Motor neuron (in vitro differentiated cells): ENCODE measurements at regions not wholly inside any gene's neighbourhood (a gene's known extent, or its start where the extent isn't known, plus 50 kb on each side); places are given as distances from the start of the nearest gene placed in this dataset.

Experiments used
- ATAC-seq, 8 experiments: fragments of 200-7000 bp; cut with Tn5 transposase; replicated peaks in 6 of 8; 2 replicates each; pipeline ENCODE4 v1.8.0; 2021; ENCODE audit warnings: mild to moderate bottlenecking in 8 of 8, moderate library complexity in 8 of 8
- H3K27ac ChIP-seq, 2 donors: fragments of 250-450 bp; sonication (Bioruptor Pico); 2 replicates each; pipeline ENCODE4 v1.9.0; 2021; ENCODE audit warnings: antibody characterized with exemption in 2 of 2, mild to moderate bottlenecking in 2 of 2, moderate library complexity in 1 of 2
- H3K4me1 ChIP-seq, 2 donors: fragments of 250-450 bp; sonication (Bioruptor Pico); replicated peaks in 1 of 2; 2 replicates each; pipeline ENCODE4 v1.6.1; 2021; ENCODE audit warnings: antibody characterized with exemption in 2 of 2, mild to moderate bottlenecking in 2 of 2, moderate library complexity in 1 of 2
- H3K4me3 ChIP-seq, 5 donors: fragments of 250-450 bp; sonication (Bioruptor Pico); 2 replicates each; pipeline ENCODE4 v1.9.0; 2021; ENCODE audit warnings: antibody characterized with exemption in 5 of 5, mild to moderate bottlenecking in 5 of 5, moderate library complexity in 4 of 5
- WGBS, 10 experiments: fragments of 450-650 bp; shearing (Covaris generic); methylation state at CpG; one replicate each; pipeline ENCODE4 v1.0.0; 2022; 5-methylcytosine and 5-hydroxymethylcytosine counted together
- in situ Hi-C, 9 experiments: fragments of 400-800 bp; cut with MboI; loops; one replicate each; pipeline ENCODE4 v1.15.0; 2021; ENCODE audit warnings: low sequenced_read_pairs in 9 of 9, low pct_unique_long_range_greater_than_20kb in 2 of 9; ENCODE audit not compliant: unreplicated experiment in 9 of 9

DNA sequence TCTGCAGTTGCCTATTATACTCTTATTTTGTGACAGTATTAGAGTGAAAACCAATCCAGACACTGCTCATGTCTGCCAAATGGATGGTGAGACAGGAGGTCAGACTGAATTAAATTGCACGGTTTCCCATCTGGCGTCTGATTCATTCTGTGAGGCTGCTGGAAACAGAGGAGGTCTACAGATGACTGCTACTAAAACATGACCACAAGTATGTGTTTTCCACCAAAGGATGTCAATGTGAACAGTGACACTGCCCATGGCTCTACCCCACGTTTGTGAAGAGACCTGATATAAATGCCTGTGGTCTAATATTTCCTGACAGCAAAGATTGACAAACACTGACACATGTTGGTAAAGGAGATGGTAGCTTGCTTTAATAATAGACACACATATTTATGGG is 104.3 kb upstream of the ST6GAL2 start:
- Histone ChIP-seq H3K4me3 (no peak overlapping the region), H3K4me1 (peaks cover 5 to 6% of the 10 kb centered on the region in 2 donors), H3K27ac (no peak overlapping the region)
- ATAC-seq = peak in 3 of 8 experiments; percentile 22 to 80 (median 52)
- in situ Hi-C loops = no loop called here
- 0 to 100% (median 27%) methylated on average over 1 to 3 of the region's 3 CpGs; no CpG with 5 or more reads in 3 of the 10 experiments for WGBS, 10 experiments

DNA sequence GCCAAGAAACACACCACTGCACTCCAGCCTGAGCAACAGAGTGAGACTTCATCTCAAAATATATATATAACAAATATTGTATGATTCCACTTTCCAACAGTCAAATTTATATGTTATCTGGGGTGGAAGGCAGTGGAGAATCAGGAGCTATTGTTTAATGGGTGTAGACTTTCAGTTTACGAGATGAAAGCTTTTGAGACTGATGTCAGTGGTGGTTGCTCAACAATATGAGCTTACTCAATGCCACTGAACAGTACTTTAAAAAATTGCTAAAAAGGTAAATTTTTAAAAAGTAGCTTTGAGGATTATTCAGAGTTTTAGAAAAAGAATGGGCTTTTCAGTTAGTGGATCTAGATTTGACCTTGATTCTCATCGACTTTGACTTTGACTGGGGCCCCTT is 105.9 kb upstream of the ST6GAL2 start:
- in situ Hi-C loops = no loop called here
- 17 to 100% (median 70%) methylated on average over 1 to 2 of the region's 2 CpGs; no CpG with 5 or more reads in 1 of the 10 experiments for WGBS, 10 experiments
- no peak overlapping the region for H3K27ac ChIP-seq
- no peak for ATAC-seq
- H3K4me3 ChIP-seq = no peak overlapping the region
- peaks cover 15 to 21% of the 10 kb centered on the region in 2 donors for H3K4me1 ChIP-seq

DNA sequence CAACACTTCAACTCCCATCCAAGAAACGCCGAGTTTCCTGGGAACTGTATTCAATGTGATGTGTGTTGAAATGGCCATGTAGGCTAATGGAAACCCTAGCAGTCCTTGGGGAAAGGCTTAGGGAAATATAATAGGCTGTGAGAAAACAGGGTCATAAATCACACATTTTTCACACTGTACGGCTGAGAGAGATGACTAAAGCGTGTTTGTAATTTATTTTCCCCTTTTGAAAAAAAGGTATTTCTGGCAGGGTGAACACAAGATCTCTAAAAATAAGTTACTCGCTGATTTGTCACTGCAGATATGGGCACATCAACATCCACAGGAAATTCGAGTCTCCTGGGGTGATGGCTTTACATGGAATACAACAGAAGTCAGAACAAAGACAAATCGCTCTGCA is 109.6 kb upstream of the ST6GAL2 start:
- Histone ChIP-seq H3K4me3 (no peak overlapping the region), H3K4me1 (peaks cover 15 to 27% of the 10 kb centered on the region in 2 donors), H3K27ac (peak overlapping the region in 1 of 2 donors; percentile 48)
- in situ Hi-C loops = no loop called here
- 0 to 80% (median 49%) methylated on average over 1 to 6 of the region's 7 CpGs for WGBS, 10 experiments
- peak in 6 of 8 experiments; percentile 45 to 98 (median 96) for ATAC-seq

DNA sequence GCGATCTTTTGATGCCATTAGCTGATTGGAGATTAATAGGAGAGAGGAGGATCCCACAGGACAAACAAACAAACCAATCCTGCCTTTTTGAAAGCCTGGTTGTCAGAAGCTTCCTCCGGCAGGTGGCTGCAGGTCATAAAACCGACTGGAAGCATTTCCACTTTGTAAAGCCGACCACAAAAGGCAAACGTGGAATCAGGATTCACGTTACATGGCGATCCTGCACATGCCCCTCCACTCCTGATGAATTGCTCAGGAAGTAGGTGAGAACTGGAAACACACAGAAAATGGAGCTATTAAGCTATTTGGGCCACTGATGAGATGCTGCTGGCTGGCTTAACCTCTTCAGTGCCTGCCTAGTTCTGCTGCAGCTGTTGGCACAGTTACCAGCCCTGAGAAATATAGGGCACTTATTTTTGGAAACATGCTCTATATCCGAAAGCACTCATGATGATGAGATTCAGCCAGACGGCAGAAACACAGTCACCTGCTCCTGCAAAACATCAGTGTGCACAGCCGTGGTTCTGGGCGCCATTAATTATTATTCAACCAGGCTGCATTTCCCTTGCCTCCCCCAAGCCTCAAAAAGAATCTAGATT is 110.3 kb upstream of the ST6GAL2 start:
- Histone ChIP-seq H3K4me3 (no peak overlapping the region), H3K4me1 (peaks cover 15 to 27% of the 10 kb centered on the region in 2 donors), H3K27ac (peak overlapping the region in 1 of 2 donors; percentile 26)
- WGBS, 10 experiments = 45 to 80% (median 55%) methylated on average over 3 to 10 of the region's 11 CpGs; no CpG with 5 or more reads in 3 of the 10 experiments
- ATAC-seq = peak in 3 of 8 experiments; percentile 12 to 19 (median 15)
- in situ Hi-C loops = no loop called here

DNA sequence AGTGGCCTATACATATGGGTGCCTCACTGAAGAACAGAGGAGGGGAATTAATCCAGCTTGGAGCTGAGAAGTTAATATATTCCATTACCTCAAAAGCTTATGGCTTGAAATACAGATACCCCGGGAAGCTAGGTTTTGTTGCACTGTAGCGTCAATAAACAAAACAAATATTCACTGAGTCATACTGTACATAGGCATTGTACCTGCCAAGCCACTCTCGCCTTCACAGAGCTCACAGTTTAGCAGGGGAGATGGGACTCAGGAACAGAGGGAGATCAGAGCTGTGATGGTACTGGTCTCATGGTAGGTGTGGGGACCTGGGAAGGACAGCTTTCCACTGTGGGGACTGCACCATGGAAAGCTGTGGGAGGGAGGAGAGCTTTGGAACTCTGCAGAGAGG is 111.2 kb upstream of the ST6GAL2 start:
- Histone ChIP-seq H3K4me3 (no peak overlapping the region), H3K4me1 (peaks cover 15 to 27% of the 10 kb centered on the region in 2 donors), H3K27ac (no peak overlapping the region)
- ATAC-seq = no peak
- WGBS, 10 experiments = 52 to 100% (median 90%) methylated on average over 1 to 3 of the region's 3 CpGs; no CpG with 5 or more reads in 3 of the 10 experiments
- in situ Hi-C loops = no loop called here

DNA sequence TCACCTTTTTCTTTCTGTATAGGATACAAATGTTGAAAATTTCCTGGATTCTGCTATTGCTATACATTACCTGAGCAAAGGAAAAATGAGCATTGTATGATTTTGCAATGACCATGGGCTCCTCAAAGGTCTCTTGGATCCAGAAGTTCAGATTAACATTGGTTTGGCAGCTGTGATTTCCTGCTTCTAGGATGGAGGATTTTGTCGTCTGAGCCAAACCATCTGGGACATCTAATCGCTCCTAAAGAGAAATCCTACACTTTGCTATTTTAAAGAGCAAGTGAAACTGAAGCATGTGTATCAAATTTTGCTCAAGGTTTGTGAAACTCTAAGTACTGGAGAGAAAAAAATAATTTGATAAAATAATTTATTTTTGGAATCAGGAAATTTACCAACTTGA is 115.1 kb upstream of the ST6GAL2 start:
- WGBS, 10 experiments = 0 to 100% (median 25%) methylated on average over 1 to 2 of the region's 2 CpGs
- ATAC-seq = no peak
- in situ Hi-C loops = loop anchor here in 1 of 9 experiments (25.0 kb wide), 1 partner anchor 364 kb away; no protein-coding TSS in a partner anchor
- no peak overlapping the region for H3K27ac ChIP-seq
- H3K4me3 ChIP-seq = no peak overlapping the region
- H3K4me1 ChIP-seq = peaks cover 5 to 14% of the 10 kb centered on the region in 2 donors

DNA sequence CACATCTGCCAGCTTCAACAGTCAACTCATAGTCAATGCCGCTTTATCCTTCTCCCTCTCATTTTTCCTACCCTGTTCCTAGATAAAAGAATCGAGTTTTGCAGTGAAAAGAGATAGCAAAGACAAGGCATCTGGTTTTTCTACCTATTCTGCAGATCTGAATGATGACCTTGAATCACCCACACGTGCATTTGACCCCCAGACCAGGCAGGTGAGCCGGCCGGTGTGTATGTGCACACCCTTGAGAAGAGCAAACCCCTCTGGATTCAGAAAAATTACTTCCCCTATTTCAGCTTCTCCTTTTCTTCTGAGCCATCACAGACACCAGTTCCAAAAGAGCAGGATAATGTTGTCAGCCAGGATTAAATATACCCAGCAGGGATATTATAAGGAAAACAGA is 115.6 kb upstream of the ST6GAL2 start:
- ATAC-seq = no peak
- Histone ChIP-seq H3K4me3 (no peak overlapping the region), H3K4me1 (peaks cover under 1 to 10% of the 10 kb centered on the region in 2 donors), H3K27ac (no peak overlapping the region)
- in situ Hi-C loops = loop anchor here in 1 of 9 experiments (25.0 kb wide), 1 partner anchor 364 kb away; no protein-coding TSS in a partner anchor
- WGBS, 10 experiments = 0 to 88% (median 69%) methylated on average over 1 to 5 of the region's 5 CpGs

DNA sequence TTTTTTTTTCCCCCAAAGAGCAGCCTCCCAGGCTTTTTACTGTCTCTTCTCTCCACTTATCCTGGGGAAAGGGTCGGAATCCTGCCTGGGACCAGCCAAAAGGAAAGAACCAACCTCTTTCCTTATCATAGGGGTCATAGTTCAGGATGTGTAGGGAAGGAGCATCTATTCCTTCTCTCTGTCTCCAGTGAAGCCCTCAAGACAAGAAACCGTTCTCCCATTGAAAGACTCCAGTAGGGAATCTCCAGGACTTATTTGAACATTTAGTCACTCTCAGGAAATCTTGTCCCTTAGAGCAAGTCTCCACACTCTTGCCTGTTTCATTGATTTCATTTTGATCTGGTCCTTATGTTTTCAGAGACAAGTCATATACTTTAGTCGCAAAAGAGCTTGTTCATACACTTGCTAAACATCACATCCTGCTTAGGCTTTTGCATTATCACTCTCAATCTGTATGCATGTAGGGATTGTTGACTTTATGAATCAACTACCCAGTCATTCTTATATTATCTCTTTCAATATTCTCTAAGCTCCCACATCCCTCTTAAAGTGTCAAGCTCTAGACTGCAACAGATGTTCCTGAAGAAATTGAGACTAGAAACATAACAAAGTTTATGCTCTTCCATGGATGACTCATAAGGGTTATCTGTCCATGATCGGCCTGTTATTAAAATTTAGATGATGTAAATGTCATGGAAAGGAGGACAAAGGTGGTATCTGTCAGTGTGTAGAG is 116.2 kb upstream of the ST6GAL2 start:
- ATAC-seq = peak in 3 of 8 experiments; percentile 43 to 71 (median 56)
- in situ Hi-C loops = loop anchor here in 1 of 9 experiments (25.0 kb wide), 1 partner anchor 365 kb away; no protein-coding TSS in a partner anchor
- Histone ChIP-seq H3K4me1 (peaks cover 0 to 8% of the 10 kb centered on the region in 2 donors), H3K4me3 (no peak overlapping the region), H3K27ac (no peak overlapping the region)
- 0 to 84% (median 75%) methylated on average over 1 to 4 of the region's 4 CpGs for WGBS, 10 experiments

DNA sequence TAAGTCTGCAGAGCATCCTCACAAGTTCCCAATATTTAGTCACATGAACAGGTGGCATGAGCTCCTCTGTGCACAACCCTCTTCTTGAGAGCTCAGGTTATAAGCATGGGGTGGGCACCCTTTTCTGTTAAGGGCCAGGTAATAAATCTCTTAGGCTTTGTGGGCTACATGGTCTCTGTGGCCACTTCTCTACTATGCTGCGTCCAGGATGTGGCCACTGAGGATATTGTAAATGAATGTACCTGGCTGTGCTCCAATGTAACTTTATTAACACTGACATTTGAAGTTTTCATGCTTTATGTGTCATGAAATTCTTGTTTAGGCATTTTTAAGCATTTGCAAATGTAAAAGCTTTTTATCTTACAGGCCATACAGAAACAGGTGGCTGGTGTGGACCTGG is 116.8 kb upstream of the ST6GAL2 start:
- Histone ChIP-seq H3K4me3 (no peak overlapping the region), H3K4me1 (peaks cover 0 to 8% of the 10 kb centered on the region in 2 donors), H3K27ac (no peak overlapping the region)
- ATAC-seq = peak in 2 of 8 experiments; percentile 8 to 23
- in situ Hi-C loops = loop anchor here in 1 of 9 experiments (25.0 kb wide), 1 partner anchor 365 kb away; no protein-coding TSS in a partner anchor
- 11 to 100% (median 80%) methylated on average over 1 of the region's 1 CpG; no CpG with 5 or more reads in 5 of the 10 experiments for WGBS, 10 experiments

DNA sequence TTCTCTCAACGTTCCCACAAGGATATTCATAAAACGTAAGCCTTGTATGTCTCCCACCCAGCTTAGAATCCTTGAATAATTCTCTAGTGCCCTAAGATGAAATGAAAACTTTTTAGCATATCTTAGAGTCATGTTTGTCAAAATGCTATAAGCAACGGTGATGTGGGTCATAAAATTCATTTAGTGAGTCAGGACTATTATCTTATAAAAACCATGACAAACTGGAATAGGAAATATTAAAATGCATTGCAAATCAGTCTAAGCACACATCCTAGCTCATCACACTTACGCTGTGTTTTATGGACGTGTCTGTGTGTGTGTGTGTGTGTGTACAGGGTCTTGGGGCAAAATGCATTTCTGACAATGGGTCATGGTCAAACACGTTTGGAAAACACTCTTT is 119.9 kb upstream of the ST6GAL2 start:
- in situ Hi-C loops = loop anchor here in 1 of 9 experiments (25.0 kb wide), 1 partner anchor 369 kb away; no protein-coding TSS in a partner anchor

DNA sequence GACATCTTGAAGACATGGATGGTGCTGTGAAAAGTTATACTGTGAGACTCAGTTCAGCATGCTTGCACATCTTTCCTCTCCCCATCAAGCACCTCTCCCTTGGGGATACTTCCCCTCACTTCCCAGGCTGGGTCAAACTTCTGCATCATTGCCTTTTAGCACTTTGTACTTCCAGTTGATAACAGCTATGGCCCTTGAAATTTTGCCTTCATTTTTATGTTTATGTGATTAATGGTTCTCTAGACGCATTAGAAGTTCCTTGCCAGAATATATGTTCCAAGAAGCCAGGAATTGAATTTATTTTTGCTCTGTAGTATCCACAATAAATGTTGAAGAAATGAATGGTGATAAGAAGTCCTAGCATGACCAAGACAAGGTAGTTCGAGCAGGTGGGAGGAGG is 120.9 kb upstream of the ST6GAL2 start:
- no peak for ATAC-seq
- Histone ChIP-seq H3K27ac (no peak overlapping the region), H3K4me1 (peaks cover 0 to 7% of the 10 kb centered on the region in 2 donors), H3K4me3 (no peak overlapping the region)
- WGBS, 10 experiments = 38 to 100% (median 60%) methylated on average over 1 to 2 of the region's 2 CpGs; no CpG with 5 or more reads in 5 of the 10 experiments
- in situ Hi-C loops = loop anchor here in 1 of 9 experiments (25.0 kb wide), 1 partner anchor 370 kb away; no protein-coding TSS in a partner anchor

More for the DNA sequence above, 119.9 kb upstream of the ST6GAL2 start:
- 0 to 90% (median 60%) methylated on average over 1 to 6 of the region's 6 CpGs; no CpG with 5 or more reads in 1 of the 10 experiments for WGBS, 10 experiments
- no peak overlapping the region for H3K4me3 ChIP-seq
- H3K27ac ChIP-seq = no peak overlapping the region
- ATAC-seq = peak in 4 of 8 experiments; percentile 50 to 89 (median 65)
- peaks cover 0 to 3% of the 10 kb centered on the region in 2 donors for H3K4me1 ChIP-seq

DNA sequence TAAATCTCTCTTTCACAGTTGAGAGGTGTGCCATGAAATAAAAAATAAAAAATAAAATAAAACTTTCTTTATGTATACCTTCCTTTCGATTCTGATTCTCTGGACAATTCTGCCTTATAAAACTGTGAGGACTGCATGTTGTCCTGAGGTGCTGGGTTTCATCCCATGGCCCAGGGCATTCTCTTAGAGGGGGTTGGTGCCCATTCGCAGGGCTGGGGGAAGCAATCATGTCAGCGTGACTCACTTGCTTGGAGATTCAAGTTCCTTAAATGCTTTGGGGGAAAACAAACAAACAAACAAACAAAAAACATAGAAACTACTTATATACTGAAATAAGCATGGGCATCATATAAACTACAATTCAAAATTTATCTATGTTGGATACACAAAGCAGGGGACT is 122.0 kb upstream of the ST6GAL2 start:
- Histone ChIP-seq H3K4me1 (peaks cover 0 to 18% of the 10 kb centered on the region in 2 donors), H3K4me3 (no peak overlapping the region), H3K27ac (no peak overlapping the region)
- ATAC-seq = no peak
- in situ Hi-C loops = loop anchor here in 1 of 9 experiments (25.0 kb wide), 1 partner anchor 371 kb away; no protein-coding TSS in a partner anchor
- 6 to 96% (median 60%) methylated on average over 1 to 3 of the region's 3 CpGs; no CpG with 5 or more reads in 3 of the 10 experiments for WGBS, 10 experiments

DNA sequence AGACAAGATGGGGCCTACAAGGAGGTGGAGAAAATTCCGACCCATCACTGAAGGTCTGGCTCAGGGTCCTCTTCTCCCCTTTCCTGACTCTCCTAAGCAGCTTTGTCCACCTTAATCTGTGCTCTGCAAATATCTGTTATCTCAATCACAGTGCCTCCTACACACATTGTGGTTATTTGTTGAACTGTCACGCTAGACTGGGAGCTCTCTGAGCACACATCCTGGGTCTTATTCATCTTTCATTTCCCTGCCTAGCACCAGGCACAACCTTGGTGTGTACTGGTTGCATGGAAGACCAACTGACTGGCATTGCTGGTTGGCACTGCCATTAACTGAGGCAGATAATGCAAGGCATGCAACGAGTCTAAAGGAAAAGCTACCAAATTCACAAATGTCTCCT is 122.9 kb upstream of the ST6GAL2 start:
- H3K4me3 ChIP-seq = no peak overlapping the region
- ATAC-seq = no peak
- H3K4me1 ChIP-seq = peaks cover 0 to 27% of the 10 kb centered on the region in 2 donors
- H3K27ac ChIP-seq = no peak overlapping the region
- in situ Hi-C loops = loop anchor here in 1 of 9 experiments (25.0 kb wide), 1 partner anchor 372 kb away; no protein-coding TSS in a partner anchor
- WGBS, 10 experiments = 30 to 79% (median 57%) methylated on average over 1 to 2 of the region's 3 CpGs; no CpG with 5 or more reads in 5 of the 10 experiments
